Mucosa of gallbladder (tissue), 1 donor: ENCODE measurements at regions not wholly inside any gene's neighbourhood (a gene's known extent, or its start where the extent isn't known, plus 50 kb on each side); places are given as distances from the start of the nearest gene placed in this dataset.
A peak's percentile ranks its signal among the peaks of the same experiment; 100 is the strongest.

ENCODE experiments used
- DNase-seq: peaks from one replicate; pipeline ENCODE4 v3.0.0-alpha.2; 2020; ENCODE audit warnings: low spot score
- donor health status: DM: no; HTN: no; CAD: no.

- peak; percentile 78 for DNase-seq
Measured at GRCh38 chr9:3732077-3733038, 206.6 kb upstream of the RFX3 start.

GRCh38 chr9:3730511-3730922 lies 204.7 kb upstream of the RFX3 start:
- DNase-seq, result no peak

- no peak for DNase-seq
Measured at GRCh38 chr9:3721096-3721495, 195.3 kb upstream of the RFX3 start.

GRCh38 chr9:3719286-3719685 lies 193.5 kb upstream of the RFX3 start:
- no peak for DNase-seq

- no peak for DNase-seq
Measured at GRCh38 chr9:3716415-3716814, 190.6 kb upstream of the RFX3 start.

- no peak for DNase-seq
Measured at GRCh38 chr9:3708751-3709150, 182.9 kb upstream of the RFX3 start.

- DNase-seq, result no peak
Measured at GRCh38 chr9:3704890-3705289, 179.1 kb upstream of the RFX3 start.

GRCh38 chr9:3700772-3701171 lies 175.0 kb upstream of the RFX3 start:
- no peak for DNase-seq

GRCh38 chr9:3699883-3700282 lies 174.1 kb upstream of the RFX3 start:
- DNase-seq, result no peak

GRCh38 chr9:3698531-3698930 lies 172.7 kb upstream of the RFX3 start:
- no peak for DNase-seq

GRCh38 chr9:3698076-3698475 lies 172.3 kb upstream of the RFX3 start:
- DNase-seq, result no peak

GRCh38 chr9:3696368-3696767 lies 170.6 kb upstream of the RFX3 start:
- no peak for DNase-seq

- no peak for DNase-seq
Measured at GRCh38 chr9:3692606-3693005, 166.8 kb upstream of the RFX3 start.

GRCh38 chr9:3689555-3689954 lies 163.8 kb upstream of the RFX3 start:
- no peak for DNase-seq

- DNase-seq, result no peak
Measured at GRCh38 chr9:3687145-3687544, 161.3 kb upstream of the RFX3 start.

GRCh38 chr9:3682186-3682585 lies 156.4 kb upstream of the RFX3 start:
- no peak for DNase-seq

GRCh38 chr9:3677541-3677940 lies 151.7 kb upstream of the RFX3 start:
- DNase-seq, result no peak

- no peak for DNase-seq
Measured at GRCh38 chr9:3676766-3677165, 151.0 kb upstream of the RFX3 start.

GRCh38 chr9:3675946-3676345 lies 150.1 kb upstream of the RFX3 start:
- DNase-seq, result no peak

- DNase-seq, result no peak
Measured at GRCh38 chr9:3674561-3674960, 148.8 kb upstream of the RFX3 start.

- no peak for DNase-seq
Measured at GRCh38 chr9:3672399-3672798, 146.6 kb upstream of the RFX3 start.

- no peak for DNase-seq
Measured at GRCh38 chr9:3664044-3664443, 138.2 kb upstream of the RFX3 start.

- no peak for DNase-seq
Measured at GRCh38 chr9:3662671-3663070, 136.9 kb upstream of the RFX3 start.

- DNase-seq, result no peak
Measured at GRCh38 chr9:3660936-3661335, 135.1 kb upstream of the RFX3 start.
